ENCODE measurements at regions not wholly inside any gene's neighbourhood (a gene's known extent, or its start where the extent isn't known, plus 50 kb on each side); places are given as distances from the start of the nearest gene placed in this dataset.

GRCh38 chr6:115617031-115617430, 443.7 kb downstream of the FRK start:
- ChIA-PET RAD21 (ENCODE audit: low non-redundant PET in 1 of 2, low total read pairs in 2 of 2, uncharacterized antibody in 2 of 2, unreplicated experiment in 2 of 2) (no interaction called here), POLR2A (no interaction called here), CTCF (no interaction called here)
- no peaks in the 10 kb centered on the region for H3K4me1 ChIP-seq (ENCODE audit: control insufficient read depth in 1 of 2, insufficient read depth in 2 of 2, low read length in 2 of 2)
- no peaks in the 10 kb centered on the region for H3K9me3 ChIP-seq (ENCODE audit: control insufficient read depth in 1 of 2, insufficient read depth in 1 of 2, low read depth in 1 of 2, low read length in 2 of 2)
- H3K9me2 ChIP-seq (ENCODE audit: insufficient read depth) = 0 out of 2 replicates have a peak, but pooled peaks cover 2% of the 10 kb centered on the region
- H3K4me2 ChIP-seq (ENCODE audit: low read length) = no peak overlapping the region
- intact Hi-C loops (cut with micrococcal nuclease) = no loop called here
- no peak overlapping the region for H3K9ac ChIP-seq (ENCODE audit: low read length)
- H3K36me3 ChIP-seq (ENCODE audit: control insufficient read depth in 1 of 2, insufficient read depth in 2 of 2, low read length in 2 of 2) = no peaks in the 10 kb centered on the region
- BruUV-seq (replicated peaks) = no TSS peak
- no peaks in the 10 kb centered on the region for H4K20me1 ChIP-seq (ENCODE audit: insufficient read depth)
- H3K79me2 ChIP-seq (ENCODE audit: insufficient read depth, low read length) = no peaks in the 10 kb centered on the region
- H3K27ac ChIP-seq (ENCODE audit: low read depth, low read length) = no peak overlapping the region
- no peak for DNase-seq (ENCODE audit: low read depth, low spot score)
- peaks cover 22% of the 10 kb centered on the region; the same call in 1 of the 2 replicates for H3K27me3 ChIP-seq (ENCODE audit: insufficient read depth, low read length)
- no peak for TF ChIP-seq SRF (IDR thresholded peaks at IDR 0.05; ENCODE audit: low read depth)
- no peak for TF ChIP-seq ZNF274 (IDR thresholded peaks at IDR 0.05; ENCODE audit: low read depth, low read length)
- no peak for TF ChIP-seq EZH2 (IDR thresholded peaks at IDR 0.05)
- no peak for TF ChIP-seq YY1 (IDR thresholded peaks at IDR 0.05; ENCODE audit: extremely low read depth, insufficient replicate concordance, low read depth, low read length)
- TF ChIP-seq ELF1 (IDR thresholded peaks at IDR 0.05; ENCODE audit: borderline replicate concordance, low read depth) = no peak
- TF ChIP-seq ZBTB33 (IDR thresholded peaks at IDR 0.05; ENCODE audit: extremely low read depth, insufficient replicate concordance, low read length) = no peak
- TF ChIP-seq POLR2AphosphoS5 (IDR thresholded peaks at IDR 0.05; ENCODE audit: low read depth, low read length) = no peak
- TF ChIP-seq CTCF (IDR thresholded peaks at IDR 0.05 in 2 of 3, conservative IDR thresholded peaks at IDR 0.05 in 1 of 3; ENCODE audit: borderline replicate concordance in 1 of 3, insufficient read depth in 1 of 3, low read depth in 2 of 3, low read length in 2 of 3) = no peak
- TF ChIP-seq JUND (IDR thresholded peaks at IDR 0.05) = no peak
- TF ChIP-seq CBX3 (IDR thresholded peaks at IDR 0.05; ENCODE audit: low read depth) = no peak
- no peak for TF ChIP-seq TCF7L2 (IDR thresholded peaks at IDR 0.05; ENCODE audit: borderline replicate concordance, extremely low read depth, insufficient read depth, insufficient read length)
- TF ChIP-seq ZFX (IDR thresholded peaks at IDR 0.05) = no peak
- TF ChIP-seq EZH2phosphoT487 (IDR thresholded peaks at IDR 0.05; ENCODE audit: borderline replicate concordance) = no peak
- TF ChIP-seq, protein P1, sequence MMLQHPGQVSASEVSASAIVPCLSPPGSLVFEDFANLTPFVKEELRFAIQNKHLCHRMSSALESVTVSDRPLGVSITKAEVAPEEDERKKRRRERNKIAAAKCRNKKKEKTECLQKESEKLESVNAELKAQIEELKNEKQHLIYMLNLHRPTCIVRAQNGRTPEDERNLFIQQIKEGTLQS (IDR thresholded peaks at IDR 0.05) = no peak
- TF ChIP-seq MAX (IDR thresholded peaks at IDR 0.05) = no peak
- no peak for TF ChIP-seq POLR2A (IDR thresholded peaks at IDR 0.05; ENCODE audit: borderline replicate concordance, extremely low read depth, insufficient read depth, insufficient read length)
- no peak for TF ChIP-seq SP1 (IDR thresholded peaks at IDR 0.05; ENCODE audit: low read depth)
- no peak overlapping the region for H2AFZ ChIP-seq (ENCODE audit: low read depth, low read length, poor library complexity, severe bottlenecking)
- no peak overlapping the region for H3K4me3 ChIP-seq (replicated peaks in 1 of 2; ENCODE audit: low read depth in 1 of 2, low read length in 2 of 2)
- ATAC-seq = no peak
